ENCODE measurements at regions not wholly inside any gene's neighbourhood (a gene's known extent, or its start where the extent isn't known, plus 50 kb on each side); places are given as distances from the start of the nearest gene placed in this dataset.

- ChIA-PET CTCF (interaction anchor here (1.2 to 1.8 kb wide), 3 partner anchors 12 to 453 kb away, joined by 3 to 5 read pairs (median 4); no protein-coding TSS in a partner anchor), POLR2A (no interaction called here)
- no peak overlapping the region for H3K27ac Mint-ChIP-seq
- H3K4me1 Mint-ChIP-seq (ENCODE audit: low read depth) = peaks cover 29% of the 10 kb centered on the region
- intact Hi-C loops (cut with micrococcal nuclease) = no loop called here
- no peak for TF ChIP-seq CTCF (IDR thresholded peaks at IDR 0.05)
- H3K27me3 Mint-ChIP-seq = no peaks in the 10 kb centered on the region
- no peak overlapping the region for H3K4me3 Mint-ChIP-seq
- H3K9me3 Mint-ChIP-seq = no peaks in the 10 kb centered on the region
- ATAC-seq (no peak), DNase-seq (no peak)
- no peaks in the 10 kb centered on the region for H3K36me3 Mint-ChIP-seq (ENCODE audit: low read depth)
Observed at GRCh38 chr6:130775411-130776012, 51.7 kb upstream of the SMLR1 start.

- no peak for DNase-seq
- ChIA-PET CTCF (interaction anchor here (1.5 kb wide), 1 partner anchor 454 kb away, joined by 5 read pairs; no protein-coding TSS in a partner anchor), POLR2A (no interaction called here)
- H3K27me3 Mint-ChIP-seq = no peaks in the 10 kb centered on the region
- intact Hi-C loops (cut with micrococcal nuclease) = no loop called here
- no peak overlapping the region for H3K4me3 Mint-ChIP-seq
- no peaks in the 10 kb centered on the region for H3K36me3 Mint-ChIP-seq (ENCODE audit: low read depth)
- H3K9me3 Mint-ChIP-seq = no peaks in the 10 kb centered on the region
- TF ChIP-seq CTCF (IDR thresholded peaks at IDR 0.05) = no peak
- peaks cover 36% of the 10 kb centered on the region for H3K4me1 Mint-ChIP-seq (ENCODE audit: low read depth)
- peak; percentile 44 for ATAC-seq
- no peak overlapping the region for H3K27ac Mint-ChIP-seq
Observed at GRCh38 chr6:130776287-130776925, 50.8 kb upstream of the SMLR1 start.

Data from activated CD8-positive, alpha-beta T cell treated with anti-CD3 and anti-CD28 coated beads for 36 hours (primary cell).